ENCODE measurements at regions not wholly inside any gene's neighbourhood (a gene's known extent, or its start where the extent isn't known, plus 50 kb on each side); places are given as distances from the start of the nearest gene placed in this dataset. TPM values are rescaled to one million over a fixed set of nuclear protein-coding genes. Genes with fewer than 3 reads are reported as not detected.

GRCh38 chr10:105328503-105329133, 687.5 kb downstream of the SORCS3 start (continued):
- TF ChIP-seq, protein P1, sequence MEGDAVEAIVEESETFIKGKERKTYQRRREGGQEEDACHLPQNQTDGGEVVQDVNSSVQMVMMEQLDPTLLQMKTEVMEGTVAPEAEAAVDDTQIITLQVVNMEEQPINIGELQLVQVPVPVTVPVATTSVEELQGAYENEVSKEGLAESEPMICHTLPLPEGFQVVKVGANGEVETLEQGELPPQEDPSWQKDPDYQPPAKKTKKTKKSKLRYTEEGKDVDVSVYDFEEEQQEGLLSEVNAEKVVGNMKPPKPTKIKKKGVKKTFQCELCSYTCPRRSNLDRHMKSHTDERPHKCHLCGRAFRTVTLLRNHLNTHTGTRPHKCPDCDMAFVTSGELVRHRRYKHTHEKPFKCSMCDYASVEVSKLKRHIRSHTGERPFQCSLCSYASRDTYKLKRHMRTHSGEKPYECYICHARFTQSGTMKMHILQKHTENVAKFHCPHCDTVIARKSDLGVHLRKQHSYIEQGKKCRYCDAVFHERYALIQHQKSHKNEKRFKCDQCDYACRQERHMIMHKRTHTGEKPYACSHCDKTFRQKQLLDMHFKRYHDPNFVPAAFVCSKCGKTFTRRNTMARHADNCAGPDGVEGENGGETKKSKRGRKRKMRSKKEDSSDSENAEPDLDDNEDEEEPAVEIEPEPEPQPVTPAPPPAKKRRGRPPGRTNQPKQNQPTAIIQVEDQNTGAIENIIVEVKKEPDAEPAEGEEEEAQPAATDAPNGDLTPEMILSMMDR (conservative IDR thresholded peaks at IDR 0.05; ENCODE audit: low read depth in 2 of 2), result no peak
- TF ChIP-seq, protein P2, sequence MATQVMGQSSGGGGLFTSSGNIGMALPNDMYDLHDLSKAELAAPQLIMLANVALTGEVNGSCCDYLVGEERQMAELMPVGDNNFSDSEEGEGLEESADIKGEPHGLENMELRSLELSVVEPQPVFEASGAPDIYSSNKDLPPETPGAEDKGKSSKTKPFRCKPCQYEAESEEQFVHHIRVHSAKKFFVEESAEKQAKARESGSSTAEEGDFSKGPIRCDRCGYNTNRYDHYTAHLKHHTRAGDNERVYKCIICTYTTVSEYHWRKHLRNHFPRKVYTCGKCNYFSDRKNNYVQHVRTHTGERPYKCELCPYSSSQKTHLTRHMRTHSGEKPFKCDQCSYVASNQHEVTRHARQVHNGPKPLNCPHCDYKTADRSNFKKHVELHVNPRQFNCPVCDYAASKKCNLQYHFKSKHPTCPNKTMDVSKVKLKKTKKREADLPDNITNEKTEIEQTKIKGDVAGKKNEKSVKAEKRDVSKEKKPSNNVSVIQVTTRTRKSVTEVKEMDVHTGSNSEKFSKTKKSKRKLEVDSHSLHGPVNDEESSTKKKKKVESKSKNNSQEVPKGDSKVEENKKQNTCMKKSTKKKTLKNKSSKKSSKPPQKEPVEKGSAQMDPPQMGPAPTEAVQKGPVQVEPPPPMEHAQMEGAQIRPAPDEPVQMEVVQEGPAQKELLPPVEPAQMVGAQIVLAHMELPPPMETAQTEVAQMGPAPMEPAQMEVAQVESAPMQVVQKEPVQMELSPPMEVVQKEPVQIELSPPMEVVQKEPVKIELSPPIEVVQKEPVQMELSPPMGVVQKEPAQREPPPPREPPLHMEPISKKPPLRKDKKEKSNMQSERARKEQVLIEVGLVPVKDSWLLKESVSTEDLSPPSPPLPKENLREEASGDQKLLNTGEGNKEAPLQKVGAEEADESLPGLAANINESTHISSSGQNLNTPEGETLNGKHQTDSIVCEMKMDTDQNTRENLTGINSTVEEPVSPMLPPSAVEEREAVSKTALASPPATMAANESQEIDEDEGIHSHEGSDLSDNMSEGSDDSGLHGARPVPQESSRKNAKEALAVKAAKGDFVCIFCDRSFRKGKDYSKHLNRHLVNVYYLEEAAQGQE (IDR thresholded peaks at IDR 0.05; ENCODE audit: unreplicated experiment), result no peak
- TF ChIP-seq EZH2 (IDR thresholded peaks at IDR 0.05; ENCODE audit: low read depth, unreplicated experiment) (no peak), JUNB (IDR thresholded peaks at IDR 0.05; ENCODE audit: unreplicated experiment) (no peak), STAT1 (IDR thresholded peaks at IDR 0.05; ENCODE audit: unreplicated experiment) (no peak)

Small RNA genes lying in the stretch of these regions (small RNA-seq; reads per million reads assigned to genes)
- not detected for gene RNU6-463P (ENCODE audit: low replicate concordance)

Data from GM23338 (cell line).